ENCODE measurements at regions not wholly inside any gene's neighbourhood (a gene's known extent, or its start where the extent isn't known, plus 50 kb on each side); places are given as distances from the start of the nearest gene placed in this dataset.
A peak's percentile ranks its signal among the peaks of the same experiment; 100 is the strongest.

GRCh38 chr16:85309656-85310587 is 197.7 kb upstream of the CIBAR2 start:
- Histone ChIP-seq H3K4me1 (ENCODE audit: control insufficient read depth, low read depth, low read length) (peaks cover 11% of the 10 kb centered on the region), H2BK5ac (ENCODE audit: low read length) (no peak overlapping the region), H3K23ac (ENCODE audit: low read length) (no peak overlapping the region), H3K27me3 (ENCODE audit: insufficient read depth, low read length, poor library complexity) (no peaks in the 10 kb centered on the region), H3K4me3 (ENCODE audit: low read length) (no peak overlapping the region), H2BK120ac (ENCODE audit: low read depth, low read length) (no peak overlapping the region), H3K79me1 (ENCODE audit: low read length) (peaks cover 4% of the 10 kb centered on the region), H3K4ac (ENCODE audit: low read depth, low read length) (no peak overlapping the region), H3K36me3 (ENCODE audit: control insufficient read depth, insufficient read depth, low read length) (no peaks in the 10 kb centered on the region), H3K27ac (ENCODE audit: low read depth, low read length) (no peak overlapping the region), H3K79me2 (ENCODE audit: control insufficient read depth, insufficient read depth, low read length) (peaks cover 2% of the 10 kb centered on the region), H3K18ac (ENCODE audit: low read length) (peak overlapping the region; percentile 51), H4K8ac (ENCODE audit: low read depth, low read length) (no peak overlapping the region), H3K56ac (ENCODE audit: low read length) (peak overlapping the region; percentile 80), H4K5ac (ENCODE audit: low read length) (no peak overlapping the region), H2BK15ac (replicated peaks; ENCODE audit: low read depth) (no peak overlapping the region), H3K9ac (ENCODE audit: low read length) (peak overlapping the region; percentile 3), H2AK5ac (ENCODE audit: low read length) (no peak overlapping the region), H3K4me2 (ENCODE audit: low read length) (peak overlapping the region; percentile 33)
- peak; percentile 62 for DNase-seq
- WGBS (ENCODE audit: extremely low coverage, insufficient coverage, low lambda C conversion rate) = no CpG with 5 or more reads among the region's 37 CpGs

GRCh38 chr16:85310868-85311585 is 198.8 kb upstream of the CIBAR2 start:
- Histone ChIP-seq H3K18ac (ENCODE audit: low read length) (peak overlapping the region; percentile 51), H3K79me1 (ENCODE audit: low read length) (peaks cover 4% of the 10 kb centered on the region), H3K36me3 (ENCODE audit: control insufficient read depth, insufficient read depth, low read length) (no peaks in the 10 kb centered on the region), H3K4me2 (ENCODE audit: low read length) (no peak overlapping the region), H4K8ac (ENCODE audit: low read depth, low read length) (no peak overlapping the region), H3K23ac (ENCODE audit: low read length) (no peak overlapping the region), H3K79me2 (ENCODE audit: control insufficient read depth, insufficient read depth, low read length) (peaks cover 2% of the 10 kb centered on the region), H2BK5ac (ENCODE audit: low read length) (no peak overlapping the region), H3K4me1 (ENCODE audit: control insufficient read depth, low read depth, low read length) (peaks cover 11% of the 10 kb centered on the region), H3K9ac (ENCODE audit: low read length) (peak overlapping the region; percentile 25), H2BK15ac (replicated peaks; ENCODE audit: low read depth) (no peak overlapping the region), H3K4ac (ENCODE audit: low read depth, low read length) (peak overlapping the region; percentile 22), H3K4me3 (ENCODE audit: low read length) (no peak overlapping the region), H2AK5ac (ENCODE audit: low read length) (peak overlapping the region; percentile 56), H2BK120ac (ENCODE audit: low read depth, low read length) (no peak overlapping the region), H4K5ac (ENCODE audit: low read length) (no peak overlapping the region), H3K56ac (ENCODE audit: low read length) (peak overlapping the region; percentile 74), H3K27me3 (ENCODE audit: insufficient read depth, low read length, poor library complexity) (no peaks in the 10 kb centered on the region), H3K27ac (ENCODE audit: low read depth, low read length) (no peak overlapping the region)
- no peak for DNase-seq
- WGBS (ENCODE audit: extremely low coverage, insufficient coverage, low lambda C conversion rate) = no CpG with 5 or more reads among the region's 27 CpGs

DNA sequence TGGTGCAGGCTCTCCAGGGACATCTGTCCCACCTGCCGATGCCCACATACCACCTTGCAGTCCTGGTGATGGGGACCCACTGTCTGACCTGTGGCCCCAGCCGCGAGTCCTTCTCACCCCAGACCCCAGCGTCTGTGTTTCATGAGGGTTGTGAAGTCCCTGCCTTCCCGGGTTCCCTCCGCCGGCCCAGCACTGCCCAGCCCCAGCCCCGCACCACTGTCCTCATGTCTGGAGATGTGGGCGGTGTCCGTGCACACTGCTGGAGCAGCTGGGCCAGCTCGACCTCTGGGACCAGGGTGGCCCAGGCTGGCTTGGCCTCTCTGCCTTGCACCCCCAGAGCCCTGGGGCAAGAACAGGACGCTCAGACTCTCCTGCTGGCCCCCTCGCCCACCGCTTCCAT is 199.5 kb upstream of the CIBAR2 start:
- WGBS (ENCODE audit: extremely low coverage, insufficient coverage, low lambda C conversion rate) = no CpG with 5 or more reads among the region's 14 CpGs
- H3K79me2 ChIP-seq (ENCODE audit: control insufficient read depth, insufficient read depth, low read length) = peaks cover 2% of the 10 kb centered on the region
- no peak overlapping the region for H3K23ac ChIP-seq (ENCODE audit: low read length)
- no peak overlapping the region for H4K5ac ChIP-seq (ENCODE audit: low read length)
- H3K27me3 ChIP-seq (ENCODE audit: insufficient read depth, low read length, poor library complexity) = no peaks in the 10 kb centered on the region
- no peak for DNase-seq
- H2BK15ac ChIP-seq (replicated peaks; ENCODE audit: low read depth) = no peak overlapping the region
- H3K4me1 ChIP-seq (ENCODE audit: control insufficient read depth, low read depth, low read length) = peaks cover 11% of the 10 kb centered on the region
- H2BK120ac ChIP-seq (ENCODE audit: low read depth, low read length) = no peak overlapping the region
- no peaks in the 10 kb centered on the region for H3K36me3 ChIP-seq (ENCODE audit: control insufficient read depth, insufficient read depth, low read length)
- H3K4me2 ChIP-seq (ENCODE audit: low read length) = no peak overlapping the region
- H3K9ac ChIP-seq (ENCODE audit: low read length) = no peak overlapping the region
- H3K27ac ChIP-seq (ENCODE audit: low read depth, low read length) = no peak overlapping the region
- H4K8ac ChIP-seq (ENCODE audit: low read depth, low read length) = no peak overlapping the region
- H2AK5ac ChIP-seq (ENCODE audit: low read length) = no peak overlapping the region
- H2BK5ac ChIP-seq (ENCODE audit: low read length) = no peak overlapping the region
- no peak overlapping the region for H3K56ac ChIP-seq (ENCODE audit: low read length)
- H3K4me3 ChIP-seq (ENCODE audit: low read length) = no peak overlapping the region
- H3K4ac ChIP-seq (ENCODE audit: low read depth, low read length) = peak overlapping the region; percentile 22
- peak overlapping the region; percentile 0 for H3K18ac ChIP-seq (ENCODE audit: low read length)
- peaks cover 4% of the 10 kb centered on the region for H3K79me1 ChIP-seq (ENCODE audit: low read length)

- no peak overlapping the region for H2AK5ac ChIP-seq (ENCODE audit: low read length)
- H3K79me2 ChIP-seq (ENCODE audit: control insufficient read depth, insufficient read depth, low read length) = peaks cover 2% of the 10 kb centered on the region
- H3K18ac ChIP-seq (ENCODE audit: low read length) = peak overlapping the region; percentile 0
- DNase-seq = no peak
- no peak overlapping the region for H2BK15ac ChIP-seq (replicated peaks; ENCODE audit: low read depth)
- peak overlapping the region; percentile 4 for H3K56ac ChIP-seq (ENCODE audit: low read length)
- H3K4me3 ChIP-seq (ENCODE audit: low read length) = no peak overlapping the region
- no peaks in the 10 kb centered on the region for H3K27me3 ChIP-seq (ENCODE audit: insufficient read depth, low read length, poor library complexity)
- H3K4me1 ChIP-seq (ENCODE audit: control insufficient read depth, low read depth, low read length) = peaks cover 11% of the 10 kb centered on the region
- H3K23ac ChIP-seq (ENCODE audit: low read length) = no peak overlapping the region
- no peak overlapping the region for H2BK120ac ChIP-seq (ENCODE audit: low read depth, low read length)
- no CpG with 5 or more reads among the region's 11 CpGs for WGBS (ENCODE audit: extremely low coverage, insufficient coverage, low lambda C conversion rate)
- no peaks in the 10 kb centered on the region for H3K36me3 ChIP-seq (ENCODE audit: control insufficient read depth, insufficient read depth, low read length)
- H3K4me2 ChIP-seq (ENCODE audit: low read length) = no peak overlapping the region
- no peak overlapping the region for H4K8ac ChIP-seq (ENCODE audit: low read depth, low read length)
- no peak overlapping the region for H3K9ac ChIP-seq (ENCODE audit: low read length)
- no peak overlapping the region for H4K5ac ChIP-seq (ENCODE audit: low read length)
- H3K79me1 ChIP-seq (ENCODE audit: low read length) = peaks cover 3% of the 10 kb centered on the region
- H2BK5ac ChIP-seq (ENCODE audit: low read length) = no peak overlapping the region
- no peak overlapping the region for H3K27ac ChIP-seq (ENCODE audit: low read depth, low read length)
- no peak overlapping the region for H3K4ac ChIP-seq (ENCODE audit: low read depth, low read length)
These were observed 199.9 kb upstream of the CIBAR2 start for GRCh38 chr16:85312174-85312573.

DNA sequence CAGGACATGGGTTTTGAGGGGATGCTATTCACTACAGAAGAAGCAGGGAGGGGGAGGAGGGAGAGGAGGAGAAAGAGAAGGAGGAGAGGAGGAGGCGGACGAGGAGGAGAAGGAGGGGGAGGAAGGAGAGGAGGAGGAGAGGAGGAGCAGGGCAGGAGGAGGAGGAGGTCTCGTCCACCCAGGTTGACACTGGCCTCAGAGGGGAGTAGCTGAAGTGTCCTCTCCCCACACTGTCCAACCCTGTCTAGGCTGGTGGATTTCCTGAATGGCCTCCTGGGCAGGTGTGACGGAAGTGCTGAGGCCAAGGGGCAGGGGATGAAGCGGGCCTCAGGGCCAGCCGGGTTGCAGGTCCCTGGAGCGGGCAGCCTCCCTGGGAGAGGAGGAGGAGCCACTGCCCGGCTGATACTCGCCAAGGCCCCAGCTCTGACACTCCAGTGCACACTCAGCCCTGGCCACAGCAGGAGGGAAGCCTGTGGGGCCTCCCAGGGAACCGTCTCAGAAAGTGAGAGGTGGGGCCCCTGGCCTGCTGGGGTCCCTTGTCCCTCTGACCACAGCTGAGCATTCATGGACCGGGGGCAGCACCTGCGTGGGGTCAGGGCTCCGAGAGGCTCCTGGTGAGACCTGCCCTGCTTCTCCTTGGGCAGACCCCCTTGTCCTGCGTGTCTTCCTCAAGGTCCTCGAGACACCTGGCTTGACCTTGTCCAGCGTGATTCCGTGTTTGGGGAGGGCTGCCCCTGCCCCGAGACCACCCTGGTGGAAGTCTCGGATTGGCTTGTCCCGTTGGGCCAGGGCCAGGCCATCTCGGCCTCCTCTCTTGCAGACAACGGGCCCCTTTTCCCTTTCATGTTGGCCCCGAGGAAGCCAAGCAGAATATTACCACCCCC is 200.6 kb upstream of the CIBAR2 start:
- Histone ChIP-seq H3K56ac (ENCODE audit: low read length) (peak overlapping the region; percentile 73), H2BK120ac (ENCODE audit: low read depth, low read length) (no peak overlapping the region), H3K18ac (ENCODE audit: low read length) (peak overlapping the region; percentile 6), H2BK5ac (ENCODE audit: low read length) (peak overlapping the region; percentile 56), H4K5ac (ENCODE audit: low read length) (no peak overlapping the region), H3K27me3 (ENCODE audit: insufficient read depth, low read length, poor library complexity) (no peaks in the 10 kb centered on the region), H2AK5ac (ENCODE audit: low read length) (no peak overlapping the region), H3K27ac (ENCODE audit: low read depth, low read length) (no peak overlapping the region), H3K79me1 (ENCODE audit: low read length) (peaks cover 3% of the 10 kb centered on the region), H3K4me3 (ENCODE audit: low read length) (no peak overlapping the region), H4K8ac (ENCODE audit: low read depth, low read length) (no peak overlapping the region), H3K36me3 (ENCODE audit: control insufficient read depth, insufficient read depth, low read length) (no peaks in the 10 kb centered on the region), H3K23ac (ENCODE audit: low read length) (no peak overlapping the region), H3K4ac (ENCODE audit: low read depth, low read length) (no peak overlapping the region), H2BK15ac (replicated peaks; ENCODE audit: low read depth) (no peak overlapping the region), H3K4me2 (ENCODE audit: low read length) (no peak overlapping the region), H3K9ac (ENCODE audit: low read length) (no peak overlapping the region), H3K4me1 (ENCODE audit: control insufficient read depth, low read depth, low read length) (peaks cover 11% of the 10 kb centered on the region), H3K79me2 (ENCODE audit: control insufficient read depth, insufficient read depth, low read length) (peaks cover 2% of the 10 kb centered on the region)
- peak; percentile 38 for DNase-seq
- no CpG with 5 or more reads among the region's 23 CpGs for WGBS (ENCODE audit: extremely low coverage, insufficient coverage, low lambda C conversion rate)

Data from mesendoderm (in vitro differentiated cells).